ENCODE measurements at regions not wholly inside any gene's neighbourhood (a gene's known extent, or its start where the extent isn't known, plus 50 kb on each side); places are given as distances from the start of the nearest gene placed in this dataset.

GRCh38 chr4:156593464-156593863 is 378.1 kb downstream of the PDGFC start:
- no peak for DNase-seq

GRCh38 chr4:156591679-156592078 is 379.9 kb downstream of the PDGFC start:
- no peak for DNase-seq

GRCh38 chr4:156584100-156584499 is 387.5 kb downstream of the PDGFC start:
- no peak for DNase-seq

- no peak for DNase-seq
Measured at GRCh38 chr4:156583265-156583664, 388.3 kb downstream of the PDGFC start.

- DNase-seq = no peak
Measured at GRCh38 chr4:156581282-156582063, 390.1 kb downstream of the PDGFC start.

- DNase-seq = no peak
Measured at GRCh38 chr4:156578713-156579112, 392.9 kb downstream of the PDGFC start.

GRCh38 chr4:156578005-156578404 is 393.6 kb downstream of the PDGFC start:
- DNase-seq = no peak

- DNase-seq = no peak
Measured at GRCh38 chr4:156576946-156577345, 394.7 kb downstream of the PDGFC start.

GRCh38 chr4:156575430-156576073 is 396.0 kb downstream of the PDGFC start:
- DNase-seq = no peak

GRCh38 chr4:156571146-156571545 is 400.5 kb downstream of the PDGFC start:
- DNase-seq = no peak

GRCh38 chr4:156569535-156569934 is 402.1 kb downstream of the PDGFC start:
- no peak for DNase-seq

- DNase-seq = no peak
Measured at GRCh38 chr4:156568484-156568883, 403.1 kb downstream of the PDGFC start.

GRCh38 chr4:156568041-156568440 is 403.6 kb downstream of the PDGFC start:
- DNase-seq = no peak

- DNase-seq = no peak
Measured at GRCh38 chr4:156560701-156561100, 410.9 kb downstream of the PDGFC start.

- DNase-seq = no peak
Measured at GRCh38 chr4:156559346-156559745, 412.3 kb downstream of the PDGFC start.

- DNase-seq = no peak
Measured at GRCh38 chr4:156558373-156559025, 413.1 kb downstream of the PDGFC start.

GRCh38 chr4:156557920-156558319 is 413.7 kb downstream of the PDGFC start:
- DNase-seq = no peak

GRCh38 chr4:156556336-156556735 is 415.3 kb downstream of the PDGFC start:
- no peak for DNase-seq

GRCh38 chr4:156553659-156554058 is 417.9 kb downstream of the PDGFC start:
- DNase-seq = no peak

- DNase-seq = no peak
Measured at GRCh38 chr4:156547891-156548290, 423.7 kb downstream of the PDGFC start.

- DNase-seq = no peak
Measured at GRCh38 chr4:156547439-156547838, 424.2 kb downstream of the PDGFC start.

GRCh38 chr4:156545003-156545785 is 426.4 kb downstream of the PDGFC start:
- no peak for DNase-seq

GRCh38 chr4:156539376-156539775 is 432.2 kb downstream of the PDGFC start:
- DNase-seq = no peak

Measured in NCI-H524 treated with DMSO at 0.1 percent for 48 hours (cell line).